Activated CD8-positive, alpha-beta memory T cell treated with anti-CD3 and anti-CD28 coated beads for 36 hours (primary cell): ENCODE measurements at regions not wholly inside any gene's neighbourhood (a gene's known extent, or its start where the extent isn't known, plus 50 kb on each side); places are given as distances from the start of the nearest gene placed in this dataset.

Source experiments
- CTCF ChIA-PET: fragments of 350-600 bp; sonication (Branson Sonifier 250); formaldehyde crosslinking; loops from one replicate; lab custom pipeline; 2021; ENCODE audit warnings: antibody characterized with exemption; lab: Charles Lee
- POLR2A ChIA-PET: fragments of 350-600 bp; sonication (Branson Sonifier 250); formaldehyde crosslinking; loops from one replicate; lab custom pipeline; 2021; ENCODE audit warnings: antibody characterized with exemption; lab: Charles Lee

DNA sequence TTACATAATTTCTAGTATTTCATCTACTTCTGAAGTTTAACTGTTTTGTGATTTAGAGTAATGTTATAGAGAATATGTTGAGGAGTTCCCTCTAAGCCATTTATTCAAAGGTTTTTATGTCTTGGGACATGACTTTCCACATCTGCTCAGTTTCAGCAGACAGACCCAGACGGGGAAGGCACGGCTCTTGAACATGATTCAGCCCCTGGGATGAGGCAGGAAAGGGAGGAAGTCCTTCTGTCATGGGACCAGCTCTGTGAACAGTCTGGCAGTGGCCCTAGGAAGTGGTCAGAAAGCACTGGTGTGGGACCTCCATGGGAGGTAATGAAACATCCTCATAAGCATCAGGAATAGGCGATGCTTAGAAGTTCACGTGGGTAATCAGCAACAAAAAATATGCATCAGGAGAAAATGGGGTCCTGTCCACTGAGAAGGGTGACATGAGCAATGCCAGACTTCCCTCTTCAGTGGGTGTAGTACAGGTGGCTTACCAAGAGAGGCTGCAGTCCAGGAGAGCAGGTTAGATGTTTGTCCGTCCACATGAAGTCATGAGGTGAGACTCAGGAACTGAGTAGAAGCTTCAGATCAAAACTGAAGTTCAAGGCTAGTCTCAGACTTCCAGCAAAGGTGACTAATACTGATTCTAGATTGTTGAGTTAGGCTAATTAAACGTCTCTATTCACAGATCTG, 248.5 kb downstream of the IPO8 start:
- ChIA-PET POLR2A (no interaction called here), CTCF (no interaction called here)

DNA sequence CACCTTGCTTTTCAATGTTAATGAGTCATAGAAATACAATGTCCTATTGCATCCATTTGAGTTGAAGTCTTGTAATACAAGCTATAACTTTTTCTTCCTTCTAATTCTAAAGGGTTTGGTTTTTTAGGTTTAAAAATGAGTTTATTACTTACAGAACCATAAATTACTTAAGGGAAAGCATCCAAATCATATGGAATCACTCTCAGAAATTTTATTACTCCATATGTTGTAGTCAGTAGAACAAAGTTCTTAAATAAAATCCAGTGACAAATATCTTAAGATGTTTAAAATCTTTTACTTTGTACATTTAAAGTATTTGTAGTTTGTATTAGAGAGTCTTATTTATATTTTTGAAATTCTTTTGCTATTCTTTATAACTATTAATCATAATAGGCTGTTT, 253.2 kb downstream of the IPO8 start:
- ChIA-PET POLR2A (no interaction called here), CTCF (no interaction called here)

DNA sequence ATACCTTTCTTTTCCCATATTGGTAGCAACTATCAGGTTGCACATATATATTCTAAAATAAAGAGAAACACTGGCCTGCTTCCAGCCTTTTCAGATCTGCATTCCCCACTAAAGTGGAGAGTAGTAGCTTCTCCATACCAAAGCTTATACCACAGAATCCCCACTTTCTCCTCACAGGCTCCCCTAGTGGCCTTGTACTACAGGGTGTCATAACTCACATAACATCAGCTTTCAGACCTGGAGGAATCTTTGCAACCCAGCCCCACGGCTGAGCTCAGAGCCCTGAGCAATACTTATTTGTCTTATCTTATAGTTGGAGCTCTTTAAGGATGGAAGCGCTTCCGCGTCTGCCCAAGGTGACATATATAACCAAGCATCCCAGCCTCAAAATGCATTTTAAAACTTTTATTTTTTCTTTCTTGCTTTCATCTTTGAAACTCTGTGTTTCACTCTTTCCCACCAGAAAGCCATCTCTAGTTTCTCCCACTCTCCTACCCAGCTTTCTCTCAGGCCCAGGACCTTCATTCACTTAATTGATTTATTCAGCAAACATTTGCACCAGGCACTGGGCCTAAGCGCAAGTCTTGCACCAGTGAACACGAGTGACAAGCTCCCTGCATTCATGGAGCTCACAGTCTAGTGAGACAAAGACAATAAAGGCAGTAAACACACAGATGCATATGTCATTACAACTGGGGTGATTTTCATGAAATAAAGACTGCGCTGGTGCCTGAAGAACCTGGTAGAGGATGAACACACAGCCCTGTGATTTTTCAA, 254.7 kb downstream of the IPO8 start:
- ChIA-PET POLR2A (no interaction called here), CTCF (no interaction called here)

DNA sequence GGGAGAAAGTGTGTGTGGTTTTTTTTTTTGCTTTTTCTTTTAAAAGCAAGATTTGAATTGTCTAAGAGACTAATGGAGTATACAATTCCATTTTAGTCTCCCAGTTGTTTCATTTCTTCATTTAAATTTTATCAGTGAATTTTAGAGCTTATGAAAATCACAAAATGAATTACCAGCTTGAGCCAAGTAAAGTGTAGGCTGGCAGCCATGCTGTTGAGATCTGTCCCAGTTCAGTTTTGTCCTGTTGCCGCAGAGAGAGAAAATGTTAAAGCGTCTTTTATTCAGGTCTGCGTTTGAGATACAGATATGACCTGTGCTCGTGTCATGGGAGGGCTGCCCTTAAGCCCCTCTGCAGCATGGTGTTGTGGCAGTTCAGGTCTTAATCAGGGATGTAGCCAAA, 256.5 kb downstream of the IPO8 start:
- CTCF ChIA-PET: no interaction called here

DNA sequence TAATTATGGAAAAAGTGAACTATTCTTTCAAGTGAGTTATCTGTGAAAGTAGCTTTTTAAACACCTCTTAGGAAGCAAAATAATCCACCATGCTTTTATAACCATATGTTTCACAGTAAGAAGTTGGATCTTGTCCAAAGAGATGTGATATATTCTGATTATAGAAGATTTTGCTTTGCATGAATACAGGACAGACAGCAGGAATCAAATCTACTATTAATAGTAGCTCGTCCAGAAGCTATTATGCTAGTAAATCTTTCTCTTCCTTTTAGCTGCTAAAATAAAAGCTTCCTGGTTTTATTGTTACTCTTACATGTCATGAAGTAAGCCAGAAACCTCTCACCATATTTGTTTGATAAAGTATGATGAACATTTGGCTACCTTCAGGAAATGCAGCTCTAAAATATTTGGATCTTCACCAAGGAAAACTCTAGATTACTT, 257.0 kb downstream of the IPO8 start:
- ChIA-PET CTCF (no interaction called here), POLR2A (no interaction called here)

More for the DNA sequence above, 256.5 kb downstream of the IPO8 start:
- POLR2A ChIA-PET: no interaction called here

DNA sequence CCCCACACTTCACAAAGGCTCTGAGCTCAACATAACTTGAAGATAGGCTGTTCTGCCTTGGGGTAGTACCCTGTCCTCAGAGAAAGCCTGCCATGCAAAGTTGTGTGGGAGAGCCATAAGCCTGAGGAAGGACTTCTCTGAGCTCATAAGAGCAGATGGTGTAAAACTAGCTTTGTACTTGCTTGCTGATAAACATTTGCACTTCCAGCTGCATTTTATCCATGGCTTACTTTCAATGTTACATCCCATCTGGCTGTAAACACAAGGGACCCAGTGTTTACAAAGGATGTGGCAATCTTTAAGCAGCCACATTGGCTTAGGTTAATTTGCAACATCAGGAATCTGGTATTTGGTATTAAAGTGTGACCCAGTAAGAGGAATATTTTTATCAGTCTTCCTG, 258.1 kb downstream of the IPO8 start:
- ChIA-PET CTCF (no interaction called here), POLR2A (no interaction called here)

DNA sequence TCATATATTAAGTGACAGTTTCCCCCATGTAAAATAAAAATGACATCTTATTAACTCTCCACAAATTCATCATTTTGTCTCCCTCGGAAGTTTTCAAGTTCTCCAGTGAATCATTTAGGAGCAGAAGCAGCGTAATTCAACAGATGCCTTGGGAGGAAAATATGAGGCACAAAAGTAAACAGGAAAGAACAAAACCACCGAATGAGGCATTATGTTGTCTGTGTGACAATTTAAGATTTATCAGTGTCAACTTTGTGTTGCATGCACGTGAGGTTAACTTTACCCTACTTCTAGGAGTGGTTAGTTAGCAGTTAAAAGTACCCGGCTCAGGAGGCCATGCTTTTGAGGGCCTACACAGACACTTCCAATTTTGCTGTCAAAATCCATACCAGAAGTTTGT, 258.6 kb downstream of the IPO8 start:
- CTCF ChIA-PET: interaction anchor here (0.6 kb wide), 1 partner anchor 423 kb away, joined by 3 read pairs; no protein-coding TSS in a partner anchor
- POLR2A ChIA-PET: no interaction called here

DNA sequence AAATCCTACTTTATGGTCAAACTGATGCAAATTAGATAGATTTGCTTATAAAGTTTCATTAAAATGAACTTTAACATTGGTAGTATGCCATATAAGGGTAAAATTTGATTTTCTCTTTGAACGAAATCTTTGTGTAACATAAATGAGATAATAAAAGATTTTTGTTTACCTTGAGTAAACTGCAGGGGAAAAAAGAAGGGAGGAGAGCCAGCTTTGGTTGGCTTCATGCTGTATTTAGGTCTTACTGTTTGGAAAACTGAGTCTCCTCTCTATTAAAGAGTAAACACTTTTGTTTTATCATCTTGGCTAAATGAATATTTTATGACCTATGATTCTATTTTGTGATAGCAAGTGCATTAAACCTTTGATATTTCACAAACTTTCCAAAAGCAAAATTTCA, 267.6 kb downstream of the IPO8 start:
- CTCF ChIA-PET: no interaction called here

DNA sequence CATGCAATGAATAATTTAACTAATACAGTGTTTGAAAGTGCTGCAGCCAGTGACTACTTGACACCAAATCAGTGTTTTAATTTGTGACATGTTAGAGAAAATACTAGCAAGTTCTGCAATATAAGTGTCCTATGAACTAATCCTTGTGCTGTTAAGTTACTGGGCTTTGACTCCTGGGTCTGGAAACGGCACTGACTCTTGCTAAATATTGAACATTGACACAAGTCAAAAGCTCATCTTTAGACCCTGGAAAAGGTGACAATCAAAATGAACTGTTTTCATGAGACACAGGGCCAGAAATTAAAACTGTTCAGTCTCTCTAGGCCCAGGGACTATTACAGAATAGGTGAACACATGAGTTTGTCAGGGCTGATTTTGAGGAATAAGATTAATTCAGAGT, 268.1 kb downstream of the IPO8 start:
- ChIA-PET CTCF (no interaction called here), POLR2A (no interaction called here)

More for the DNA sequence above, 267.6 kb downstream of the IPO8 start:
- POLR2A ChIA-PET: no interaction called here

DNA sequence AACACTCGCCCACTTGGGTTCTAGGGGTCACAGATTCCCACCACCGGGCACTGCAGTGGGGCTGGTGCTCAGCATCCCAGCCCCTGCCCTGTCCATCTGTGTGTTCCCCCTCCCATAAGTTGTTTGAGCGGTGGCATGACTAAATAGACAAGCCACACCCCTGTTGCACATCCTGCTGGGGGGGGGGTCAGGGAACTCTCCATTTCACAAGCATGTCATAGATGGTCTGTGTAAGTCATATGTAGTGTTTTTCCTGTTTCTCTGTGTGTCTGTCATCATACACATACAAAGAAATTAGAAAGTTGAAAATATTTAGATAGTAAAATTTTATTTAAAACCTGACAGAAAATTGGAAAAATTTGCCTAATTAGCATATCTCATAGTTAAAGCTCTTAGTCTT, 270.2 kb downstream of the IPO8 start:
- CTCF ChIA-PET: no interaction called here
- POLR2A ChIA-PET: no interaction called here

DNA sequence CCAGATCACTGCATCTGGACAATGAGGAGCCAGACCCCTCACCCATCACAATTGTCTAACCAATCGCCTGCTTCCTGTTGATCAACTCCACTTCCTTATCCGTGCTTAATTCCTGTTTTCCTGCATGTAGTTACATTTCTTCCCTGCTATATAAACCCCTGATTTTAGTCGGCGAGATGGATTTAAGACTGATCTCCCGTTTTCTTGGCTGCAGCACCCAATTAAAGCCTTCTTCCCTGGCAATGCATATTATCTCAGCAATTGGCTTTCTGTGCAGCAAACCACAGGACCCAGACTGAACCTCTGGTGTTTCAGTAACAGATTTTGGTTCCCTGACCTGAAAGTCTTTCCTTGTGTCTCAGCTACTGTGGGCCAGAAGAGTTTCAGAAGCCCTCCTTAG, 272.3 kb downstream of the IPO8 start:
- ChIA-PET POLR2A (no interaction called here), CTCF (no interaction called here)

DNA sequence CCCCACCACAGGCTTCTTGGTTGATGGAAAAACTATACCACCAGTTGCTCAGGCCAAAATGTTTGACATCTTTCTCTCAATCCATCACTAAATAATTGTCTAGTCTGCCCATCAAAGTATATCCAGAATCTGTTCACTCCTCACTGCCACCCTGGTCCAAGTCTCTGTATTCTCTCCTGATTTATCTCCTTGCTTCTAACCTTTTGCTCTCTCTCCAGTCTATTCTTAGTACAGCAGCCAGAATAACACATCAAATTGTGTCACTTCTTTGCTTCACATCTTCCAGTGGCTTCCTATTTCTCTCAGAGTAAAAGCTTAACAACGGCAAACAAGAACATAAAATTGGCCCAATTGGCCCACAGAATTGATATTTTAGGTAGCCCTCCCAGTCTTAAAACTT, 272.8 kb downstream of the IPO8 start:
- CTCF ChIA-PET: no interaction called here
- POLR2A ChIA-PET: no interaction called here

DNA sequence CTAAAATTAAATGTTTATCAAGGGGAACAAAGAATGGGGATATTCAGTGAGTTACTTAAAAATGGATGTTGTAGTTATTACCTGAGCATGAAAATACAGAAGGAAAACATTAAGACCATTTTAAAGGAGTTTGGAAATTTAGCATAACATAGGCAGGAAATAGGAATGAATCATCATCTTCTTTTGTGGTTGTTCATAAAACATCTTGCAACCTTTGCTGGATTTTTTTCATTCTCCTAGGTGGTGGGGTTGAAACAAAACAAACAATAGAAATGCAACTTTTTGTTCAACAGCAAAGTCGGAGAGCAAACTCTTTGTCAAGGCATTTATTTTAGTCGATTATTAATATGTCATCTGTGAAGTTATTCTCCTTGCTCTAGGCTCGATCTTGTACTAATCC, 275.1 kb downstream of the IPO8 start:
- ChIA-PET POLR2A (no interaction called here), CTCF (no interaction called here)

DNA sequence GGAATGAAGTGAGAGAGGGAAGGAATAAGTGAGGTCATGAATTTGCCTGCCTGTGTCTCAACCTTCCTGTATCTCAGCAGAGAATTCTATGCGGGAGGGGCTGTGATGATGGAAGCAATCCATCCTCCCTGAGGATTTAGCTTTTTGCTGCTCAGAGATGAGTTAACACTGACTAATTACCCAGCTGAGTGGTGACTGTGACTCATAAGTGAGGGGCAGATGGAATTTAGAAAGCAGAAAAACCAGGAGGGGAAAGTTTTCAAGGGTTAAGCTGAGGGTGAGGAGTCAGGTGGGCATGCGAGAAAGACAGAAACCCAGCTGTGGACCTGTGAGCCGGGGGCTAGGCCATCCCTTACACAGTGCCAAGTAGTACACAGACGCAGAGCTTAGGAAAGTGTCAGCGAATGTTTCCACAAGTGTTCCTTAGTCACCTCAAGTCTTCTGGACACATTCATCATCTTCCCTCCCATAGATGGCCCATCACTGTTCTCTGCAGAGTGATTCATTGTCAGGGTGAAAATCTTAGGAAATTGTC, 277.9 kb downstream of the IPO8 start:
- ChIA-PET POLR2A (no interaction called here), CTCF (no interaction called here)

DNA sequence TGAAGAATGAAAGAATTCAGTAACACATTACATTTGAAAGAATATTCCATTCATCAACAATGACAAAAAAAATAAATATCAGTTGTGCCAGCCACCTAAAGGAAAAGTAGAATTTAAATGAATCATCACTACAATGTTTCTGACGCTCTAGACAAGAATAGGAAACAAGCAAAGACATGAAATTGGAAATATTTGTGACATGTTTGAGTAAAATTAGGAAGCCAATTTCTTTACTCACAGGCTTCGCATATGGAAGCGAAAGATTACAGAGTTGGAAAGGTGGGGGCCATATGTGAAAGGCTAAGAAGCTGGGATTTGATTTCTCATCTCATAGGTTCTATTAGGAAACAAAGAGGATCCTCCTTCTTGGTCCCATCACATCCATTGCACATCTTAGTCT, 279.0 kb downstream of the IPO8 start:
- ChIA-PET CTCF (no interaction called here), POLR2A (no interaction called here)

DNA sequence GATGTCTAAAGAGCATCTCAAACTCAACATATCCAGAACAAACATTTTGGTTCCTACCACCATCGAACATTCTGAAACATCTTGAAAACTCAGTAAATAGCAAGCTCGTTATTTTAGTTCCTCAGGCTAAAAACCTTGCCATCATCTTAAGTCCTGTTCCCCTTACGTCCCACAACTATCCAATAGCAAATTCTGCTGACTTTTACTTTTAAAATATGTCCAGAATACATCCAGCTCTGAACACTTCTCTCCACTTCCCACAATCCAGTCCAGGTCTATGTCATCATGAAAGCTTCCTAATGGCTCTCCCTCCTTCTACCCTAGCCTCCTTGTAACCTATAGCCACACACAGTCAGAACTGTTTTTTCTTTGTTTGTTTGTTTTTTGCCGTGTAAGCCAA, 279.9 kb downstream of the IPO8 start:
- CTCF ChIA-PET: no interaction called here
- POLR2A ChIA-PET: no interaction called here

DNA sequence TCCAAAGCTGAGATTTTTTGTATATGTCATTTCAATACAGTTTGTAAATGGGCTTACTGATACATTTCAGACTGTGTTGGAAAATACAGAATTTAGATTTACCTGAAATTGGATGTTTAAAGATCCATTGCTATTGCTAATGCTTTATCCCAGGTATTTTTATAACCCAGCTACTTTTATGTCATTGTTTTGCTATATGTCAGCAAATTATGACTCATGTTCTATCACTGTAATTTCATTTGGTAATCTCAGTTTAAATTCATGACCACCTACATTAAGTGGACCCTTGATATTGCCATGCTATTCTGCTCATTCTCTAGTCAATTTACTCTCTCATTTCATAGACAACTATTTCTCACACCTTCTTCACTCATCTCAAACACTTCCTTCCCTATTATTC, 281.2 kb downstream of the IPO8 start:
- POLR2A ChIA-PET: no interaction called here
- CTCF ChIA-PET: no interaction called here

DNA sequence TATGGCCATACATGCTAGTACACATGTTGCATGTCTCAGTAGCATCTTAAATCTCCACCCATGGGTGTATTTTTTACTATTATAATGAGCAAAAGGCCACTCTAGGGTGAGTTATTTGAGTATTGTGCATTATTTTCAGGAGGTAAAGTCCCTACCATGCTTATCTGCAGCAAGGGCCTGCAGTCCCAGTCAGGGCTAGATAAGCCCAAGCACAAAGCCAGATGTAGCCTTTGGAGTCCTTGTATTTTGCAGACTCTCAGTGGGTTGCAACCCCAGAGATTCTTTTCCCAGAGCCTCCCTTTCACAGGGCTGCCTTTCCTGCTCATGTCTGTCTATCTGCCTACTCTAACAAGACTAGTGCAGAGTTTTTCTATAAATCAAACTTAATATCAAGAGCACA, 295.3 kb downstream of the IPO8 start:
- ChIA-PET CTCF (no interaction called here), POLR2A (no interaction called here)

DNA sequence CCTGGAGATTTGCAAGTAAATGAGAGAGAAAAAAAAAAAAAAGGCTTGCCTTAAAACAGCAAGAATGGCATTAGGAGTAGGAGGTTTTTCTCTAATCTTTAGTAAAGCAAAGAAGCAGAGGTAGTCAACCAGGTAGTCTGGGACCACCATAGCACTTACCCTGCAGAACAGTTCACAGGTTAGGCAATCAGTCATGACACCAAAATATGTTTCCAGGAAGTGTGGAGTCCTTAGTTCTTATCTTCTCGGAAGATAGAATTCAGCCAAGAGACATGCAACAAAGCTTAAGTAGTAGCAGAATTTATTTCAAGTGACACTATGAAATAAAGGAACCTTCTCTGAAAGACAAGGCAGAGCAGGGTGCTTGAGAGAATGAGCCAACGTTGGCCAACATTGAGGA, 295.8 kb downstream of the IPO8 start:
- ChIA-PET POLR2A (no interaction called here), CTCF (no interaction called here)

DNA sequence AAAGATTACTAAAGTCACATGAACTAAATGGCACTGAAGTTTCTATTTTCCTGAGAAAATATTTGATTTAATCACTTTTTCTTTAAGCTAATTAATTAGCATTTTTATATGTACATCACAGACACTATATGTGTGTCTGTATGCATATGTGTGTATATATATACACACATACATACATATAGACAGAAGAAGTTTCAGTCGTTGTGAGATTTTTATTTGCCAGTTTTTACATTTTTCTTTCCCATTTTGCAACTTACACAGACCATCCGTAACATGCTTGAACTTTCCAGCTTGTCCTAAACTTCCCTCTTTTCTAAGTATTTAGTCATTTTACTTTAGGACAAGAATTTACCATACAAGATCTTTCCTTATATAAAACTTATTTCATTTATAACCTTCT, 299.1 kb downstream of the IPO8 start:
- CTCF ChIA-PET: no interaction called here
- POLR2A ChIA-PET: no interaction called here

DNA sequence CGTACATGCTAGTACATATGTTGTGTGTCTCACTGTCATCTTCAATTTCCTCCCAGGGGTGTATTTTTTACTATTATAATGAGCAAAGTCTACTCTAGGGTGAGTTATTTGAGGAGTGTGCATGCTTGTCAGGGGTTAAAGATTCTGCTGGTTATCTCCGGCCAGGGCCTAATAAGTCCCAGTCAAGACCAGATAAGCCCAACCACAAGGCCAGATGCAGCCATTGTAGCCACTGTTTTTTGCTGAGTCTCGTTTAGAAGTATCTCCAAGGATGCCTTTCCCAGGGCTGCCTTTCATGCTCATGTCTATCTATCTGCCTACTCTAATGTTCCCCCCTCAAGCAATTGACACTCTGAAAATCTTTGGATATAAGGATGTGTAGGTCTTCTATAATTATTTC, 300.5 kb downstream of the IPO8 start:
- ChIA-PET CTCF (no interaction called here), POLR2A (no interaction called here)
